ENCODE measurements at regions not wholly inside any gene's neighbourhood (a gene's known extent, or its start where the extent isn't known, plus 50 kb on each side); places are given as distances from the start of the nearest gene placed in this dataset.

GRCh38 chr17:12429116-12429515, 236.6 kb upstream of the MYOCD start:
- no peak for DNase-seq (ENCODE audit: extremely low read depth, low read depth)

GRCh38 chr17:12431188-12431587, 234.5 kb upstream of the MYOCD start:
- DNase-seq (ENCODE audit: extremely low read depth, low read depth) = no peak

GRCh38 chr17:12438212-12438611, 227.5 kb upstream of the MYOCD start:
- no peak for DNase-seq (ENCODE audit: extremely low read depth, low read depth)

- DNase-seq (ENCODE audit: extremely low read depth, low read depth) = no peak
Measured at GRCh38 chr17:12438813-12439586, 226.7 kb upstream of the MYOCD start.

DNA sequence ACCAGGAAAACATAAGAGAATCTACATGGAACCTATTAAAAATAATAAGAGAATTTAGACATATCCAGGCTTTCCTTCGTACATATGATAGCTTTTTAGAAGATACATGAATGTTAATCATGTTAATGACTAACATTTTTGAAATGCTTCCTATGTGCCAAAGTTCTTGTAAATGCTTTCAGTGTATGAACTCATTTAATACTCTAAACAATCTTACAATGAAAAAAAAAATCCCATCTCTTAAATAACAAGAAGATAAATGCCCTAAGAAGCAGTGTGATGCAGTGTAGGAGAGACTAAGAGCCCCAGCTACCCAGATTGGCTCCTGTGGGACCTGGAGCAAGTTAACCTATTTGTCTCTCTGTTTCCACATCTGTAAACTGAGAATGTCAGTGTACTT, 220.4 kb upstream of the MYOCD start:
- no peak for DNase-seq (ENCODE audit: extremely low read depth, low read depth)

DNA sequence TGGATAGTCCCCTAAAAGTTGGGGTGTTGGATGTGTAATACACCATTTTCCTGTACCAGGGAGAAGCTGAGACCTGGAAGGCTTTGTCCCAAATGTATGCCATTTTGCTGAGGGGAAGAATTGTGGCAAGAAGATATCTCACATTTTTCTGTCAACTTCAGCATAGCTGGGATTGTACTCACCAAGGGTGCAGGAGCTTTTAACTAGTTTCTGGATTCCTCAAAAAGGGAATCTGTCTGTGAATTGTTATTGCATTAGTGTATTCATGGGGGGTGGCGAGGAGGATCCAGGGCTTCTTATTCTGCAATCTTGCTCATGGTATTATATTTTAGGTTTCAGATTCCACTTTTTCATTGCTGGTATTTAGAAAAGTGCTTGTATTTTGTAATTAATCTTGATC, 208.2 kb upstream of the MYOCD start:
- no peak for DNase-seq (ENCODE audit: extremely low read depth, low read depth)

DNA sequence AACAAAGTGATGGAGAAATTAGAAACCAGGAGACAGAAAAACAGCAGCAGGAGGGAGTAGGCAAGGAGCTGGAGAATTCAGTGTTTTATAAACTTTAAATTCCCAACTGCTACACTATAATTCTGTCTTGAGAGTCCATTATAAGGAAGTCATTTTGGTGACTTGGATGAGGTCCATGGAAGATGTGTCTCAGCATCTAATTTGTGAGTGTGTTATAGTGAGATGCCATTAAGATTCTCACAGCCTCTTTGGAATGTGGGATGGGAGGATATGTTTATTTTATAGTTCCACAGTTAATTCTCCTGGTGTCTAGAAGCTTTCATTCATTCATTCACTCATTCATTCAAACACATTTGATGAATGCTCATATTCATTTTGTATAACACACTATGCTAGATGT, 206.0 kb upstream of the MYOCD start:
- no peak for DNase-seq (ENCODE audit: extremely low read depth, low read depth)

DNA sequence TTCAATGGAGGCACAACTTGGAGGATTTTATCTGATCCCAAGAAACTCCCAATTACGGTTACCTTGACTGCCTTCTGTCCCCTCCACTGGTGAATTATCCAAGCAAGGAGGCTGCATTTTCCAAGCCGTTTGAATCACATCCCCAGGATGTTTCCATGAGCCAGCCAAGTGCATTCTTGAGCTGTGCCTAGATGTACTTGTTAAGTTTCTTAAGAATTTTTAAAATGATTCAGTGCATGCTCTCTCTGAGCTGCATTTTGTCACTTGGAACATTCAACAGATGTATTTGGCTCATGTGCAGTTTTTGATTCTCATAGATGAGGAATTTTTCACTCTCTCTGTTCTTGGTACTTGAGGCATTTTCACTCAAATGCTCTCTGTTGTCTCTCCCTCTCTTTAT, 202.6 kb upstream of the MYOCD start:
- DNase-seq (ENCODE audit: extremely low read depth, low read depth) = no peak

GRCh38 chr17:12472252-12473173, 193.2 kb upstream of the MYOCD start:
- no peak for DNase-seq (ENCODE audit: extremely low read depth, low read depth)

DNA sequence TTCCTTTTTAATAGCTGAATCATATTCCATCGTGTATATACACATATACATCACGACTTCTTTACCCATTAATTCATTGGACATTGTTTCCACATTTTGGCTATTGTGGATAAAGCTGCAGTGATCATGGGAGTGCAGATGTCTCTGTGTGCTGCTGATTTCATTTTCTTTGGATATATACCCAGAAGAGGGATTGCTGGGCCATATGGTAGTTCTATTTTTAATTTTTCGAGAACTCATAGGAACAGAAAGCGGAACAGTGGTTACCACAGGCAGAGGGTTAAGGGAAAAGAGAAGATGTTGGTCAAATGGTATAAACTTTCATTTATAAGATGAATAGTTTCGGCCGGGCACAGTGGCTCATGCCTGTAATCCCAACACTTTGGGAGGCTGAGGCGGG, 187.4 kb upstream of the MYOCD start:
- no peak for DNase-seq (ENCODE audit: extremely low read depth, low read depth)

DNA sequence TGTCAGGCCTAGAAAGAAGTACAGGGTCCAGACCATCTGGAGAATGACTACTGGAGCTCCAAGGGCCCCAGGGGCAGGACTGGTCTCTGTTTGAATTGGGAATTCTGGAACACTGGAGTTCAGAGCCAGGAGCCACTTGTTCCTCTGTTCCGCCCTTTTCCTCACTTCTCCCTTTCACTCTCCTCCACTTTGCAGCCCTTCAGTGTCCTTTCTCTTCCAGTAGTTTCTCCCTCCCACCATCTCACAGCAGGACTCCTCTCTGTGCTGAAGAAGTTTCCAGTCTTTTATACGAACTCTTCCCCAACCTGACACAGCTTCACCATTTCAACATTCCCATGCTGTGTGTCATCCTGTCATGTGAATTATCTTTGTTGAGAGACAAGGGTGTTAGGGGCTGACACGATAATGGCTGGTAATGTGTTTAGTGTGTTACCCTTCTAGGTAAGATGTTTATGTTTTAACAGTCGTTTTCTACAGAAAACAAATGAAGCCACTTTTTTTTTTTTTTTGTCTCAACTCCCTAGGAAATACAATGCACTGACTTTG, 180.3 kb upstream of the MYOCD start:
- DNase-seq (ENCODE audit: extremely low read depth, low read depth) = no peak

GRCh38 chr17:12489325-12489724, 176.4 kb upstream of the MYOCD start:
- DNase-seq (ENCODE audit: extremely low read depth, low read depth) = no peak

GRCh38 chr17:12492450-12492849, 173.2 kb upstream of the MYOCD start:
- DNase-seq (ENCODE audit: extremely low read depth, low read depth) = no peak

- DNase-seq (ENCODE audit: extremely low read depth, low read depth) = no peak
Measured at GRCh38 chr17:12505866-12506265, 159.8 kb upstream of the MYOCD start.

DNA sequence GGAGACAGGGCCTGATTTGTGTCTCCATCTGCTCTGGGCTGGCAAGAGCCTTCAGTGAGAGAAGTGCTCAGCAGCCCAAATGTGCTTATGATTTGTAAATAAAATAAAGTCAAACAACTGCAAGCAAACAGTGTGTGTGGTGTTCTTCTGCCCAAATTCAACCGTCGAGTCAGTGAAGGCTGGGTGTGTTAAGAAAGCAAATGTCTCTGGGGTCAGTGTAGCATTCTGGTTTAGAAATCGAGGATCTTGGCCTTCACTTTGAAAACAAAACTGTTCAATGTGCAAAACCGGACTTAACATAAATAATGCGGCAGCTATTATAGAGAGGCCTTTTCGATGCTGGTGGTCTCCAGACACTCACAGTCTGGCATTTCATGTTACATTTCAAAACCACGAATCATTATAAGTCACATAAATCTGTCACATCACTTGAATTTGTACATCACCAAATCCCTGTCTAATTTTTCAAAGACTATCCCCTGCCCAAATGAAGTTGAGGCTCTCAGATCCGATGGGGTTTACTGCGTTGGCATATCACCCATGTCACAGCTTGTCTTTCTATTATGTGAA, 158.6 kb upstream of the MYOCD start:
- no peak for DNase-seq (ENCODE audit: extremely low read depth, low read depth)

DNA sequence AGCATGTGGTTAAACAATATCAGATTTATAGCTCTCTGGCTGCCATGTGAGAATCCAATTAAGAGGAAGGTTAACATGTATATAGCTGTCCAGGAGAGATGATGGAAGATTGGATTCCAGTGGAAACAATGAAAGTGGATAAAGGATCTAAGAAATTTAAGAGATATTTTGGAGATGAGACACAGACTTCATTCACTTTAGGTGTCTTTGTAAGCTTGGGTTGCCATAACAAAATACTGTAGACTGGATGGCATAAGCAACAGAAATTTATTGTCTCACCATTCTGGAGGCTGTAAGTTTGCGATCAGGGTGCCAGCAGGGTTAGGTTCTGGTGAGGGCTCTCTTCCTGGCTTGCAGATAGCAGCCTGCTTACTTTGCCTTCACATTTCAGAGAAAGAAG, 155.9 kb upstream of the MYOCD start:
- no peak for DNase-seq (ENCODE audit: extremely low read depth, low read depth)

GRCh38 chr17:12510535-12510934, 155.2 kb upstream of the MYOCD start:
- DNase-seq (ENCODE audit: extremely low read depth, low read depth) = no peak

- DNase-seq (ENCODE audit: extremely low read depth, low read depth) = no peak
Measured at GRCh38 chr17:12512694-12513355, 152.9 kb upstream of the MYOCD start.

GRCh38 chr17:12514596-12514995, 151.1 kb upstream of the MYOCD start:
- DNase-seq (ENCODE audit: extremely low read depth, low read depth) = no peak

DNA sequence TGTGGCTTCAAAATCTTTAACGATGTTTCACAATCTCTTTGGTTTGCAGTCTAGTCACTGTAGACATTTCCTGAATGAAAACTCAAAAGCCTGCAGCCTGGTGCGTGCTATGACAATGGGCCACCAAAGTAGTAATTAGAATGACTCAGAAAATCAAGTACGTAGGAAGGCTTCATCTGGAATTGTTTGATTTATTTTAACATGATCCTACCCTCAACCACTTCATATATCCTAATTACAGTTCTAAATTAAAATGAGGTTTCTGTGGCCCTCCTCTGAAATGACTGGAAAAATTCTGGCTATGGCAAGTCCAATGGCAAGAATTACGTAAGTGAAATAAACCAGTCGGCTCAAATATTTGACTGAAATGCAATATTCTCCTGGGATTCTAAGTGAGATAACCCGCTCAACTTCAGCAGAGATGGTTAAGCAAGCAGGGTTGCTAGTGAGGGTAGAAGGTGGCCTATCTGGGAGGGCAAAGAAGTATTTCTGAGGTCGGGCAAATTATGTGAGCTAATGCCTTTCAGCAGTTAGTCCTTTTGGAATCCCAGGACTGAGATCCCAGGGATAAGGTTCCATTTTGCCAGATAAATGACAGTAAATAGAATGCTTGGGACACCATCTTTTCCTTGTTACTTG, 145.6 kb upstream of the MYOCD start:
- no peak for DNase-seq (ENCODE audit: extremely low read depth, low read depth)

Measured in NCI-H460 (cell line).